NCI-H69 (cell line): ENCODE measurements at regions not wholly inside any gene's neighbourhood (a gene's known extent, or its start where the extent isn't known, plus 50 kb on each side); places are given as distances from the start of the nearest gene placed in this dataset.

Experiments
- DNase-seq: peaks from one replicate; lab custom pipeline; 2025; lab: John Stamatoyannopoulos, UW

GRCh38 chr7:19210893-19211413 is 65.7 kb upstream of the FERD3L start:
- DNase-seq, result peak; percentile 67

GRCh38 chr7:19209166-19209696 is 64.0 kb upstream of the FERD3L start:
- DNase-seq, result peak; percentile 32

- no peak for DNase-seq
Measured at GRCh38 chr7:19206721-19207120, 61.5 kb upstream of the FERD3L start.

DNA sequence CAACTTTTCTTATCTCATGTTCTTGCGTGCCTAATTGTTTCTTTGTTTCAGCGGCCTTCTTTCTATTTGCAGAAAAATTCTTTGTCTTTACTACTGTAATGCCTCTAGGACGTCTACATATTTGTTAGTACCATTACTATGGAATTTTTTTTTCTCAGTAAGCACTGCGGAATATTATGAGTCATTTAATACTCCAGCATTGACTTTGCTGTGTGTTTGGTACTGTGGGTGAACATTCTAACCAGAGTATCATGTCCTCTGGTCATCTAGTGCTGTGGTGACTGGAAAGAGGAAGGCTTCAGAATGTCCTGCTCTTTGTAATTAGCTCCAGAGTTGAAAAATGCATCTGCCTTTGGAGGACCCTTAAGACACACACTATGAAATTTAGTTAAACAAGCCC is 58.5 kb upstream of the FERD3L start:
- no peak for DNase-seq

DNA sequence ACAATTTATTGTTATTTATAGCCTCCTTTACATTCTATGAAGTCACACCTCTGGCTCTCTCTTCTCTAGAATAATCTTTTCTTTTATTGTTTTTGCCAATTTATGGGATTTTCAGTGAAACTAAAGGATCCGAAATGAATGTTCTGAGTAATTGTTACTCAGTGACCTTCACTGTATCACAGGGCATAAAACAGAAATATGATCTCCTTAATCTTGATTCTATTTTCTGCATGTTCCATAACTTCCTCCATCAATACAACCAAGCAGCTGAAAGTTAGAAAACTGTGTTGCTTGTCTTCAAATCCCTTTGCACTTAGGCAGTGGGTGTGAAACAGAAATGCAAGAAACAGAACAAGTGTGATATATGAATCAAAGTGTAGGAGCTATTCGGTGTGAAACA is 57.4 kb upstream of the FERD3L start:
- DNase-seq, result no peak
